Cerebellar nuclear complex (tissue), 1 donor: ENCODE measurements at regions not wholly inside any gene's neighbourhood (a gene's known extent, or its start where the extent isn't known, plus 50 kb on each side); places are given as distances from the start of the nearest gene placed in this dataset.
"Not testable (repeated sequence)": the region's sequence is repeated elsewhere in the genome, so short reads cannot be mapped to it uniquely, and the experiment has no call there.

ENCODE experiments used
- DNase-seq, 2 experiments: peaks; one replicate each; lab custom pipeline; 2025; lab: John Stamatoyannopoulos, UW

- no peak for DNase-seq
Measured at GRCh38 chr5:14942212-14942611, 70.6 kb upstream of the ANKH start.

- DNase-seq: no peak
Measured at GRCh38 chr5:14937254-14937653, 65.7 kb upstream of the ANKH start.

- DNase-seq: no peak
Measured at GRCh38 chr5:14936588-14936987, 65.0 kb upstream of the ANKH start.

- no peak for DNase-seq
Measured at GRCh38 chr5:14935341-14935740, 63.8 kb upstream of the ANKH start.

GRCh38 chr5:14932902-14933469 is 61.4 kb upstream of the ANKH start:
- no peak for DNase-seq

- DNase-seq: no peak
Measured at GRCh38 chr5:14930486-14930885, 58.9 kb upstream of the ANKH start.

- no peak for DNase-seq
Measured at GRCh38 chr5:14929293-14930065, 57.9 kb upstream of the ANKH start.

GRCh38 chr5:14928661-14929060 is 57.1 kb upstream of the ANKH start:
- no peak for DNase-seq

- no peak for DNase-seq
Measured at GRCh38 chr5:14925326-14925725, 53.7 kb upstream of the ANKH start.

GRCh38 chr5:14922952-14923351 is 51.4 kb upstream of the ANKH start:
- DNase-seq: not testable (repeated sequence)

- DNase-seq: no peak
Measured at GRCh38 chr5:14922456-14922855, 50.9 kb upstream of the ANKH start.
